ENCODE measurements at regions not wholly inside any gene's neighbourhood (a gene's known extent, or its start where the extent isn't known, plus 50 kb on each side); places are given as distances from the start of the nearest gene placed in this dataset.

- DNase-seq (ENCODE audit: low read depth) = no peak
- H3K36me3 ChIP-seq (ENCODE audit: control insufficient read depth, insufficient read depth, low read length) = no peaks in the 10 kb centered on the region
- peaks cover 7% of the 10 kb centered on the region for H3K27me3 ChIP-seq (ENCODE audit: control insufficient read depth, insufficient read depth, low read length)
- ChIA-PET POLR2A (interaction anchor here (0.5 kb wide), 1 partner anchor 46 kb away, joined by 3 read pairs; no protein-coding TSS in a partner anchor), CTCF (interaction anchor here (0.7 to 1.4 kb wide), 3 partner anchors 13 to 26 kb away, joined by 3 to 5 read pairs (median 4); no protein-coding TSS in a partner anchor)
- no peak overlapping the region for H3K4me3 ChIP-seq (ENCODE audit: low read depth, low read length)
- TF ChIP-seq, protein P1, sequence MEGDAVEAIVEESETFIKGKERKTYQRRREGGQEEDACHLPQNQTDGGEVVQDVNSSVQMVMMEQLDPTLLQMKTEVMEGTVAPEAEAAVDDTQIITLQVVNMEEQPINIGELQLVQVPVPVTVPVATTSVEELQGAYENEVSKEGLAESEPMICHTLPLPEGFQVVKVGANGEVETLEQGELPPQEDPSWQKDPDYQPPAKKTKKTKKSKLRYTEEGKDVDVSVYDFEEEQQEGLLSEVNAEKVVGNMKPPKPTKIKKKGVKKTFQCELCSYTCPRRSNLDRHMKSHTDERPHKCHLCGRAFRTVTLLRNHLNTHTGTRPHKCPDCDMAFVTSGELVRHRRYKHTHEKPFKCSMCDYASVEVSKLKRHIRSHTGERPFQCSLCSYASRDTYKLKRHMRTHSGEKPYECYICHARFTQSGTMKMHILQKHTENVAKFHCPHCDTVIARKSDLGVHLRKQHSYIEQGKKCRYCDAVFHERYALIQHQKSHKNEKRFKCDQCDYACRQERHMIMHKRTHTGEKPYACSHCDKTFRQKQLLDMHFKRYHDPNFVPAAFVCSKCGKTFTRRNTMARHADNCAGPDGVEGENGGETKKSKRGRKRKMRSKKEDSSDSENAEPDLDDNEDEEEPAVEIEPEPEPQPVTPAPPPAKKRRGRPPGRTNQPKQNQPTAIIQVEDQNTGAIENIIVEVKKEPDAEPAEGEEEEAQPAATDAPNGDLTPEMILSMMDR (IDR thresholded peaks at IDR 0.05; ENCODE audit: insufficient read depth, low read depth, low read length) = no peak
Observed at GRCh38 chr2:121051311-121051710, 233.7 kb downstream of the TFCP2L1 start.

DNA sequence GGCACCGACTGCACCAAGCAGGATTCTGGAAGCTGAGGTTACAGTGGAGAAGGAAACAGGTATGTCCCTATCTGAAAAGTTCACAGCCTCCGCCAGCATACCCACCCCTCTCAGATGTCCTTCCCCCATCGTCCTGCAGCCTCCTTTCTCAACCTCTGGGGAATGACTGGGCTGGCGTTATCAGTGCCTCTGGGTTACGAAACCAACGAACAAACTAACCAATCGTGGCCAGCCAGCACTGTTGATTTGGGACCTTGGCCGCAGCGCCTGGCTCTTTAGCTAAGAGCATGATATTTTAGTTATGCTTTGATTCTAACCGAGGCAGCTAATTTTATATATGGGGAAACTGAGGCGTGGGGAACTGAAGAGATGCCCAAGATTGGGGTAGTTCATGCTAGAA lies 233.0 kb downstream of the TFCP2L1 start:
- Histone ChIP-seq H3K27me3 (ENCODE audit: control insufficient read depth, insufficient read depth, low read length) (peaks cover 7% of the 10 kb centered on the region), H3K36me3 (ENCODE audit: control insufficient read depth, insufficient read depth, low read length) (no peaks in the 10 kb centered on the region), H3K4me3 (ENCODE audit: low read depth, low read length) (no peak overlapping the region)
- no peak for DNase-seq (ENCODE audit: low read depth)
- ChIA-PET POLR2A (no interaction called here), CTCF (interaction anchor here (1.3 to 1.9 kb wide), 3 partner anchors 13 to 356 kb away, joined by 4 to 5 read pairs (median 4); no protein-coding TSS in a partner anchor)
- TF ChIP-seq, protein P1 (IDR thresholded peaks at IDR 0.05; ENCODE audit: insufficient read depth, low read depth, low read length) = no peak

DNA sequence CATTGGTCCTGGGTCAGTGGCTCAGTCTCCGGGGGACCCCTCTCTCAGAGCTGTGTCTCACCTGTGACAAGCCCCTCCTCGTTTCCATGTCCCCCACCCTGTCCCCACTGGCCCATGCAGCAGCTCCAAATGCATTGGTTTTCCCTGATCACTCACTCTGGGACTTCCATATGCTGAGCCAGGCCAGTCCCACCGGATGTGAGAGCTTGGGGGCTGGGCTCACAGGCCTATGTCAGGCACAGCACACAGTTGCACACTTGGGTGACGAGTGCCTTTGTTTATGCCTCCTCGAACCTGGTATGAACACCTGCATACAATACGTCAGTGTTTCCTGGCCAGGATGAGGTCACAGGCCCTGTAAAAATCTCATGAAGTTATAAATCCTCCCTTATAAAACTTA lies 232.5 kb downstream of the TFCP2L1 start:
- peaks cover 7% of the 10 kb centered on the region for H3K27me3 ChIP-seq (ENCODE audit: control insufficient read depth, insufficient read depth, low read length)
- H3K4me3 ChIP-seq (ENCODE audit: low read depth, low read length) = no peak overlapping the region
- TF ChIP-seq, protein P1 (IDR thresholded peaks at IDR 0.05; ENCODE audit: insufficient read depth, low read depth, low read length) = no peak
- DNase-seq (ENCODE audit: low read depth) = no peak
- POLR2A ChIA-PET = no interaction called here
- no peaks in the 10 kb centered on the region for H3K36me3 ChIP-seq (ENCODE audit: control insufficient read depth, insufficient read depth, low read length)
- CTCF ChIA-PET = interaction anchor here (1.1 to 1.9 kb wide), 4 partner anchors 14 to 357 kb away, joined by 3 to 5 read pairs (median 4); no protein-coding TSS in a partner anchor

DNA sequence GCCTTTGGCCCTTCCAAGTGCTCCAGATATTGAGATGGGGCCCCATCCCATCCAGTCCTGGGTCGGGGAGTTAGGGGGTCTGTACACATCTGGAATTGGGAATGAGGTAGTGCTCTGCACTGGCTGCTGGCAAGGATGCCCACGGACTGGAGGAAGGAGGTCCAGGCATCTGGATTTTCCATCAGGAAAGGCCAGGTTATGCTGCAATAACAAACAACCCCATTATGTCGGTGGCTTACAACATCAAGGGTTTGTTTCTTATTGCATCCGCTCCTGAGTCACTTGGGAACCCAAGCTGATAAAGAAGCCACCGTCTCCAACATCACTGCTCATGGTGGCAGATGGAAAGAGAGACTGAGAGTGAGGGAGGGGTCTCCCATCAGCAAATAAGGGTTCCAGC lies 229.9 kb downstream of the TFCP2L1 start:
- TF ChIP-seq, protein P1 (IDR thresholded peaks at IDR 0.05; ENCODE audit: insufficient read depth, low read depth, low read length) = no peak
- POLR2A ChIA-PET = no interaction called here
- DNase-seq (ENCODE audit: low read depth) = no peak
- Histone ChIP-seq H3K4me3 (ENCODE audit: low read depth, low read length) (no peak overlapping the region), H3K27me3 (ENCODE audit: control insufficient read depth, insufficient read depth, low read length) (peaks cover 6% of the 10 kb centered on the region), H3K36me3 (ENCODE audit: control insufficient read depth, insufficient read depth, low read length) (no peaks in the 10 kb centered on the region)
- CTCF ChIA-PET = interaction anchor here (1.4 kb wide), 1 partner anchor 26 kb away, joined by 5 read pairs; no protein-coding TSS in a partner anchor

DNA sequence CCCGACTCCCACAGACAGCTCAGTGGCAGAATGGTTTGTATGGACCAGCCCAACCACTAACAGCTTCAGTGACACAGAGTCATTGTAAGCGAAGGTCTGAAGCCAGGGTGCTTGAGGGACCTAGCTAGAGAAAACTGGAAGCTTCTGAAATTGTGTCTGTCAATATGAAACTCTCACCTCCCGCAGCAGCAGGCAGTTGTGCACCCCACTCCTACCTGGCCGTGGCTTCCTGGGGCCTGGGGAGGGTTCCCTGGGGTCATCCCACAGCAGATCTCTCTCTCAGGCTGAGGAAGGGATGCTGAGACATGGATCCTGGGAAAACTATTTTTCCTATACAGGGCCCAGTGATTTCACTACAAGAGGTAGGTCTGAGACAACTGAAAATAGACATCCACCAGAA lies 229.5 kb downstream of the TFCP2L1 start:
- ChIA-PET CTCF (interaction anchor here (0.8 to 1.4 kb wide), 3 partner anchors 11 to 25 kb away, joined by 3 to 5 read pairs (median 3); no protein-coding TSS in a partner anchor), POLR2A (no interaction called here)
- Histone ChIP-seq H3K27me3 (ENCODE audit: control insufficient read depth, insufficient read depth, low read length) (peaks cover 3% of the 10 kb centered on the region; the same call in 1 of the 2 replicates), H3K36me3 (ENCODE audit: control insufficient read depth, insufficient read depth, low read length) (no peaks in the 10 kb centered on the region), H3K4me3 (ENCODE audit: low read depth, low read length) (no peak overlapping the region)
- no peak for DNase-seq (ENCODE audit: low read depth)
- TF ChIP-seq, protein P1 (IDR thresholded peaks at IDR 0.05; ENCODE audit: insufficient read depth, low read depth, low read length) = no peak

Data from BJ (cell line).